ENCODE measurements at regions not wholly inside any gene's neighbourhood (a gene's known extent, or its start where the extent isn't known, plus 50 kb on each side); places are given as distances from the start of the nearest gene placed in this dataset.
"Not testable (repeated sequence)": the region's sequence is repeated elsewhere in the genome, so short reads cannot be mapped to it uniquely, and the experiment has no call there.

DNA sequence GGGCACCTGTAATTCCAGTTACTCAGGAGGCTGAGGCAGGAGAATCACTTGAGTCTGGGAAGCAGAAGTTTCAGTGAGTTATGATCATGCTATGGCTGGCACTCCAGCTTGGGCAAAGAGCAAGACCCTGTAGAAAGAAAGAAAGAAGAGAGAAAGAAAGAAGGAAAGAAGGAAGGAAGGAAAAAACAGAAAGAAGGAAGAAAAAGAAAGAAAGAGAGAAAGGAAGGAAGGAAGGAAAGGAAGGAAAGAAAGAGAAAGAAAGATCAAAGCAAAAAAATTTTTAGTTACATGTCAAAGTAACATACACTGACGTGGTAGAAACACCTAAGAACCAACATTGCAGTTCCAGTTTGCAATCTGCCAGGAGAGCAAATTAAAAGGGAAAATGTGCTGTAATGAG lies 73.8 kb upstream of the JCAD start:
- Histone ChIP-seq H3K36me3 (replicated peaks in 1 of 2; ENCODE audit: control insufficient read depth in 2 of 2, insufficient read depth in 2 of 2, low read length in 2 of 2) (no peaks in the 10 kb centered on the region), H3K9ac (ENCODE audit: low read depth, low read length, poor library complexity) (no peak overlapping the region), H4K8ac (ENCODE audit: low read depth, low read length) (no peak overlapping the region), H3K4me3 (ENCODE audit: low read length in 2 of 2) (no peak overlapping the region), H3K4me1 (ENCODE audit: control insufficient read depth in 2 of 2, insufficient read depth in 1 of 2, low read depth in 1 of 2, low read length in 2 of 2) (no peaks in the 10 kb centered on the region), H3K14ac (ENCODE audit: low read length) (no peak overlapping the region), H4K91ac (ENCODE audit: low read depth, low read length, poor library complexity) (no peak overlapping the region), H3K27ac (replicated peaks; ENCODE audit: low read length) (no peak overlapping the region), H2AFZ (ENCODE audit: low read length) (no peak overlapping the region), H3K79me1 (ENCODE audit: low read depth, low read length) (no peaks in the 10 kb centered on the region), H3K18ac (ENCODE audit: low read length) (no peak overlapping the region), H2BK5ac (ENCODE audit: low read length) (no peak overlapping the region), H2BK15ac (ENCODE audit: low read length) (no peak overlapping the region), H2AK5ac (ENCODE audit: low read depth, low read length) (no peak overlapping the region), H3K4me2 (ENCODE audit: insufficient read depth, low read length, poor library complexity, severe bottlenecking) (no peak overlapping the region), H2BK12ac (ENCODE audit: low read length) (no peak overlapping the region), H3K4ac (ENCODE audit: low read length) (no peak overlapping the region), H3K27me3 (ENCODE audit: control insufficient read depth in 3 of 3, insufficient read depth in 3 of 3, low read depth in 1 of 3, low read length in 3 of 3) (peaks cover 0 to 1% (median 0%) of the 10 kb centered on the region in 3 experiments), H3K23ac (ENCODE audit: low read depth, low read length, poor library complexity) (no peak overlapping the region), H2BK120ac (ENCODE audit: low read depth, low read length) (no peak overlapping the region), H3K9me3 (replicated peaks in 1 of 2; ENCODE audit: control insufficient read depth in 2 of 2, insufficient read depth in 1 of 2, low read depth in 1 of 2, low read length in 2 of 2) (no peaks in the 10 kb centered on the region)
- DNase-seq (ENCODE audit: low spot score), result no peak
- no CpG with 5 or more reads among the region's 1 CpG for WGBS, 2 donors (ENCODE audit: extremely low coverage in 2 of 2, insufficient read length in 2 of 2, insufficient replicate concordance in 1 of 2)

DNA sequence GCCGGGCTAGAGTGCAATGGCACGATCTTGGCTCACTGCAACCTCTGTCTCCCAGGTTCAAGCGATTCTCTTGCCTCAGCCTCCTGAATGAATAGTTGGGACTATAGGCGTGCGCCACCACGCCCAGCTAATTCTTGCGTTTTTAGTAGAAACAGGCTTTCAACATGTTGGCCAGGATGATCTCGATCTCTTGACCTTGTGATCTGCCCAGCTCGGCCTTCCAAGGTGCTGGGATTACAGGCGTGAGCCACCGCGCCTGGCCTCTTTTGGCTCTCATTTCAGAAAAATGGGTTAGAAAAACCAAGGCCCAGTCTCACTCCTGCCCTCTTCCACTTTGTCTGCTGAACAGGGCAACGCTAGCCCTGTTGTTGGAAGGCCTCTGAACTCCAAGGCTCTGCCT lies 72.0 kb upstream of the JCAD start:
- not testable (repeated sequence) for H2BK15ac ChIP-seq (ENCODE audit: low read length); H2BK120ac ChIP-seq (ENCODE audit: low read depth, low read length); H3K14ac ChIP-seq (ENCODE audit: low read length); H3K9ac ChIP-seq (ENCODE audit: low read depth, low read length, poor library complexity); H3K79me1 ChIP-seq (ENCODE audit: low read depth, low read length); H3K27ac ChIP-seq (replicated peaks; ENCODE audit: low read length); H3K4me2 ChIP-seq (ENCODE audit: insufficient read depth, low read length, poor library complexity, severe bottlenecking); H4K91ac ChIP-seq (ENCODE audit: low read depth, low read length, poor library complexity); H3K27me3 ChIP-seq (ENCODE audit: control insufficient read depth in 3 of 3, insufficient read depth in 3 of 3, low read depth in 1 of 3, low read length in 3 of 3); H3K9me3 ChIP-seq (replicated peaks in 1 of 2; ENCODE audit: control insufficient read depth in 2 of 2, insufficient read depth in 1 of 2, low read depth in 1 of 2, low read length in 2 of 2); DNase-seq (ENCODE audit: low spot score); H2AFZ ChIP-seq (ENCODE audit: low read length); H3K4me3 ChIP-seq (ENCODE audit: low read length in 2 of 2); H3K4ac ChIP-seq (ENCODE audit: low read length); H3K23ac ChIP-seq (ENCODE audit: low read depth, low read length, poor library complexity); H2BK5ac ChIP-seq (ENCODE audit: low read length); H3K36me3 ChIP-seq (replicated peaks in 1 of 2; ENCODE audit: control insufficient read depth in 2 of 2, insufficient read depth in 2 of 2, low read length in 2 of 2); H2BK12ac ChIP-seq (ENCODE audit: low read length); H3K4me1 ChIP-seq (ENCODE audit: control insufficient read depth in 2 of 2, insufficient read depth in 1 of 2, low read depth in 1 of 2, low read length in 2 of 2); H2AK5ac ChIP-seq (ENCODE audit: low read depth, low read length)
- no CpG with 5 or more reads among the region's 13 CpGs for WGBS, 2 donors (ENCODE audit: extremely low coverage in 2 of 2, insufficient read length in 2 of 2, insufficient replicate concordance in 1 of 2)
- H3K18ac ChIP-seq (ENCODE audit: low read length), result peak overlapping the region; percentile 72
- peak overlapping the region; percentile 6 for H4K8ac ChIP-seq (ENCODE audit: low read depth, low read length)

DNA sequence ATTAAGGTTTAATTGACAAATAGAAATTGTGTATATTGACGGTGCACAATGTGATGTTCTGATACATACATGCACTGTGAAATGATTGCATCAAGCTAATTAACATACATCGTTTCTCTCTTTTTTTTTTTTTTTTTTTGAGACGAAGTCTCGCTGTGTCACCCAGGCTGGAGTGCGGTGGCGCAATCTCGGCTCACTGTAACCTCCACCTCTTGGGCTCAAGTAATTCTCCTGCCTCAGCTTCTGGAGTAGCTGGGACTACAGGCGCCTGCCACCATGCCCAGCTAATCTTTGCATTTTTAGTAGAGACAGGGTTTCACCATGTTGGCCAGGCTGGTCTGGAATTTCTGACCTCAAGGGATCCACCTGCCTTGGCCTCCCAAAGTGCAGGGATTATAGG lies 69.9 kb upstream of the JCAD start:
- not testable (repeated sequence) for H3K14ac ChIP-seq (ENCODE audit: low read length); H2BK120ac ChIP-seq (ENCODE audit: low read depth, low read length); H3K9me3 ChIP-seq (replicated peaks in 1 of 2; ENCODE audit: control insufficient read depth in 2 of 2, insufficient read depth in 1 of 2, low read depth in 1 of 2, low read length in 2 of 2); H3K36me3 ChIP-seq (replicated peaks in 1 of 2; ENCODE audit: control insufficient read depth in 2 of 2, insufficient read depth in 2 of 2, low read length in 2 of 2); H2BK12ac ChIP-seq (ENCODE audit: low read length); H3K4me1 ChIP-seq (ENCODE audit: control insufficient read depth in 2 of 2, insufficient read depth in 1 of 2, low read depth in 1 of 2, low read length in 2 of 2); H3K27me3 ChIP-seq (ENCODE audit: control insufficient read depth in 3 of 3, insufficient read depth in 3 of 3, low read depth in 1 of 3, low read length in 3 of 3); H3K4me3 ChIP-seq (ENCODE audit: low read length in 2 of 2); H3K4ac ChIP-seq (ENCODE audit: low read length); DNase-seq (ENCODE audit: low spot score); H3K23ac ChIP-seq (ENCODE audit: low read depth, low read length, poor library complexity); H2AK5ac ChIP-seq (ENCODE audit: low read depth, low read length); H2AFZ ChIP-seq (ENCODE audit: low read length); H3K18ac ChIP-seq (ENCODE audit: low read length); H4K91ac ChIP-seq (ENCODE audit: low read depth, low read length, poor library complexity); H3K27ac ChIP-seq (replicated peaks; ENCODE audit: low read length); H3K9ac ChIP-seq (ENCODE audit: low read depth, low read length, poor library complexity); H2BK5ac ChIP-seq (ENCODE audit: low read length); H3K79me1 ChIP-seq (ENCODE audit: low read depth, low read length); H3K4me2 ChIP-seq (ENCODE audit: insufficient read depth, low read length, poor library complexity, severe bottlenecking); H4K8ac ChIP-seq (ENCODE audit: low read depth, low read length); H2BK15ac ChIP-seq (ENCODE audit: low read length)
- no CpG with 5 or more reads among the region's 8 CpGs for WGBS, 2 donors (ENCODE audit: extremely low coverage in 2 of 2, insufficient read length in 2 of 2, insufficient replicate concordance in 1 of 2)

DNA sequence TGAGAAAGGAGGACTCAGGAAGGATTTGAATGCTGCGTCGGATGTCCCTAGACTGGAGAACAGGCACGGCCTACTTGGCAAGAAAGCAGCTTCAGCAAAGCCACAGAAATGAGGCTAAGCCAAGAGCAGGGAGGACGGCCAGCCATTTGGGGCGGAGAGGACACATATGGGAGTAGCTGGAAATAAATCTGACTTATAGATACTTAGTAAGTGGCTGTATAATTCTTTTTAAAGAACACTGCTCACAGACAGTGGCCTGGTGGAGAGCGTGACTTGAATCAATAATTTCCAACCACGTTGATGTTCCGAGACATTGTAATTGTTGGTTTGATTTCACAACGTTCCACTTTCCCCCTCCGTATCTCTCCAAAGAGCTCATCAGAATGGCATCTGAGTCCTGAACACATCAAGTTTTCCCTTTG lies 67.7 kb upstream of the JCAD start:
- Histone ChIP-seq H3K9ac (ENCODE audit: low read depth, low read length, poor library complexity) (no peak overlapping the region), H4K91ac (ENCODE audit: low read depth, low read length, poor library complexity) (no peak overlapping the region), H3K18ac (ENCODE audit: low read length) (no peak overlapping the region), H3K9me3 (replicated peaks in 1 of 2; ENCODE audit: control insufficient read depth in 2 of 2, insufficient read depth in 1 of 2, low read depth in 1 of 2, low read length in 2 of 2) (no peaks in the 10 kb centered on the region), H2BK12ac (ENCODE audit: low read length) (no peak overlapping the region), H2BK15ac (ENCODE audit: low read length) (no peak overlapping the region), H3K36me3 (replicated peaks in 1 of 2; ENCODE audit: control insufficient read depth in 2 of 2, insufficient read depth in 2 of 2, low read length in 2 of 2) (no peaks in the 10 kb centered on the region), H3K14ac (ENCODE audit: low read length) (no peak overlapping the region), H3K79me1 (ENCODE audit: low read depth, low read length) (no peaks in the 10 kb centered on the region), H2BK5ac (ENCODE audit: low read length) (no peak overlapping the region), H4K8ac (ENCODE audit: low read depth, low read length) (no peak overlapping the region), H2BK120ac (ENCODE audit: low read depth, low read length) (no peak overlapping the region), H3K4me2 (ENCODE audit: insufficient read depth, low read length, poor library complexity, severe bottlenecking) (no peak overlapping the region), H2AK5ac (ENCODE audit: low read depth, low read length) (no peak overlapping the region), H3K27me3 (ENCODE audit: control insufficient read depth in 3 of 3, insufficient read depth in 3 of 3, low read depth in 1 of 3, low read length in 3 of 3) (no peaks in the 10 kb centered on the region), H3K27ac (replicated peaks; ENCODE audit: low read length) (no peak overlapping the region), H3K4me1 (ENCODE audit: control insufficient read depth in 2 of 2, insufficient read depth in 1 of 2, low read depth in 1 of 2, low read length in 2 of 2) (no peaks in the 10 kb centered on the region), H3K4ac (ENCODE audit: low read length) (no peak overlapping the region), H3K23ac (ENCODE audit: low read depth, low read length, poor library complexity) (no peak overlapping the region), H3K4me3 (ENCODE audit: low read length in 2 of 2) (no peak overlapping the region), H2AFZ (ENCODE audit: low read length) (no peak overlapping the region)
- no peak for DNase-seq (ENCODE audit: low spot score)
- WGBS, 2 donors (ENCODE audit: extremely low coverage in 2 of 2, insufficient read length in 2 of 2, insufficient replicate concordance in 1 of 2), result no CpG with 5 or more reads among the region's 10 CpGs

All from neuronal stem cell (in vitro differentiated cells).